HUDEP-2 (cell line): ENCODE measurements at regions not wholly inside any gene's neighbourhood (a gene's known extent, or its start where the extent isn't known, plus 50 kb on each side); places are given as distances from the start of the nearest gene placed in this dataset.

Source experiments
- DNase-seq, 76 experiments: peaks; one replicate each; lab custom pipeline; 2025; ENCODE audit not compliant: unreplicated experiment in 76 of 76; lab: John Stamatoyannopoulos, UW

DNA sequence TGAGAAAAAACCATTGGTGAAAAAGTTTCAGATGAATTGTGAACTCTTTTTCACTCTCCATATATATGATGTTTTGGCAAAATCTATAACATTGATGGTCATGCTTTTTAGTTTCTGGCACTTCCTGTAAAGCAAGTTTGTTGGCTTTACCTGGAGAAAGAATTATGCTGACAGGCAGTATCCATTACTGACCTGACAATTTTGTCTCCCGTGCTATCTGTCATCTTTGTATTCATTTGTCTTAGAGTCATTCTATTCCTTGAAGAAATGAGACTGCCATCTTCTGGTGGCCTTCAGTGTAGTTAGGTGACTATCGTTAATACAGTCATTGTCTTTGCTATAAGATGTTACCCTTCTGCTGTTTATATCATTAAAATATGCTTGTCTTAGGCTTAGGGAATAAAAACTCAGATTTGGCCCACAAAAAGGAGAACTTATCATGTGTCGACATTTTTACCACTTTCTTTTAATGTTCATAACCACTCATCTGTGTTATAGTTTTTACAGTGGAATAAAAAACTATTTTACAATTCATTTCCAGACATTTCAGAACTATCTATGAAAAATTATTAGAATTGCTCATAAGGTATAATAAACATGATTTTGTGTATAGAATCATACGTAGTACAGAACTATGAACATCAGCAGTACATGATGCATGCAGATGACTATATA, 707.0 kb downstream of the EPM2A start:
- peak in 21 of 76 experiments; percentile 2 to 43 (median 28) for DNase-seq

DNA sequence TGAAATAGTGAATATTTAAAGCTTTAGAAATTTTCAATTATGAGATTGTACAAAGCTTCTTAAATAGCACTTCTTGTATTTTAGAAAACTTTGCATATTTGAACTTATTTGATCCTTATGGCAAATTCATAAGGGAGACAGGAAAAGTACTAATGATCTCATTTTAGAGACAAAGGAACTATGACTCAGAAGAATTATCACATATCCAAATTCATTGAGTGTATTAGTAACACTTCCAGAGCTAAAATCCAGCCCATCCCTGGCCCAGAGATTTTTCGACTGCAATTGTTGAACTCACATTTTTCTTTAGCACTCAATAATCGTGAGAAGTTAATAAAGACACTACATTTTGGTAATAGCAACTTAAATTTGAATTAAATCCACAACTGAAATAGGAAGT, 704.3 kb downstream of the EPM2A start:
- DNase-seq, result no peak

- no peak for DNase-seq
Measured at GRCh38 chr6:145031962-145032361, 703.4 kb downstream of the EPM2A start.

DNA sequence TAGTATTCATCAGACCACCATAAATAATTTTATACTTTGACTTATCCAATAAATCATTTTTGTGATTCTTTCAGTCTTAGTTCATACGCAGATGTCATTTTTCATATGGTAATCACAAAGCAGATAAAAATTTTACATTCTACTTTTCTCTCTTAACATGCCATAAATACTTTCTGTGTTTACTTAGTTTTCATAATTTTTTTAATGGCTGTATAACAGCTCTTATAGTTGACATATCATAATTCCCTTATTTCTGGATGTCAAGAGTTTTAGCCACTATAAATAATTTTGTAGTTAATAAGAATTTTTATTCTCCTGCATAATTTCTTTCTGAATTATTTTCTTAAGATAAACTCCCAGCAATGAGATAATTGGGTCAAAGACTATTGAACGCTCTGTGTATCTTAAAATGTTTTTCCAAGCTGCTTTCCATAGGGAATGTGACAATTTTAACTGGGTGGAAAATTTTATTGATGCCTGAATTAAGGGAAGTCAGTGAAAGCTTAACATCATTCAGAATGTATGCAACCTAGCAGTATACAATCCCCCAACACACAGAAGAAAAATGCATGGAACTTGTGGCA, 702.7 kb downstream of the EPM2A start:
- no peak for DNase-seq

DNA sequence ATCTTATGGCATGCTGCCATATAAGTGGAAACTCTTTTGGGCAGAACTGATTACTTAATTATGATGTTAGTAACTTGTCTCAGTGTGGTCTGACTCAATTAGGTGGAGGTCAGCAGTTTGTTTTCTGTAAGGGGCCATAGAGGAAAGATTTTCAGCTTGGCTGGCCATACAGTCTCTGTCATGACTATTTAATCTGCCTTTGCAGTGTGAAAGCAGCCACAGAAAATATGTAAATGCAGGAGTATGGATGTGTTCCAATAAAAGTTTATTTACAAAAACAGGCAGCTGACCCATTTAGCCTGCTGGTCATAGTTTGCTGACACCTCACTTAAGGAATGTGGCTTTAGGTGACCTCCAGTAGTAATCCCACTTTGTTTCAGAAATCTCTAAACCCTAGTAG, 700.7 kb downstream of the EPM2A start:
- DNase-seq, result no peak

DNA sequence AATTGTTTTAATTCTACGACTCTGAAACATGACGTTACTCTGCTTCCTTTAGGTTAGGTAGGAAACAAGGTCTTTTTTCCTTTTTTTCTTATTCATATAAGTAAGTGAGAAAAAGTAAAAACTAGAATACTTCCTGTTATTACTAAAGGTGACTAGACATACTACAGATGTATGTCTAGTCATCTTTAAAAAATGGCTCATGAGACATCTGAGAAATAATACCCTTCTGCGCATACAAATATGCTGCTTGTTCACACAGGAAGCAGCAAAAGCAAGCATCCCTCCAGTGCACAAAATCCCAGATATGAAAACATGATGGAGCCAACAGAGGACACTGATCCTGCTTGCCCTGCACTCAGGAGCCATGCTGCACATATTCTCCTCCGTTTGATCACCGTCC, 699.1 kb downstream of the EPM2A start:
- DNase-seq, result no peak

GRCh38 chr6:145036848-145037567, 698.3 kb downstream of the EPM2A start:
- DNase-seq, result peak in 2 of 76 experiments; percentile 14 to 15

GRCh38 chr6:145042559-145042958, 692.8 kb downstream of the EPM2A start:
- DNase-seq, result peak in 1 of 76 experiments; percentile 3

GRCh38 chr6:145043926-145044500, 691.3 kb downstream of the EPM2A start:
- DNase-seq, result no peak

GRCh38 chr6:145044641-145045246, 690.6 kb downstream of the EPM2A start:
- no peak for DNase-seq

DNA sequence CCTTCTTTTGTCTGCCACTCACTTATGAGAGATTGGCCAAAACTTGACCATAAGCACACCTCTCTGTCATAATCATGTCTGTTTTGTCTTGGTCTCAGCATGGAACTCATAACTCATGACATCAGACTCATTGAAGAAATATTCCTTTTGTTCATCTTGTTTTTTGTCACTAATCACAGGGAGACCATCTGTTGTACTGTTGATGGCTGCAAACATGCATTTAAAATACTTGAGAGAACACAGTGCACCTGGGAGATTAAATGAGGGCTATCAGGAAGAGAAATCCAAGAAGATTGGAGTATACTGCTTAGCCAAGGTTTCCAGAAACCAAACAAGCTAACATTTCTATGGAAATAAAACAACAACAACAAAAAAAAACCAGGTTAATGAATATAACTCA, 689.7 kb downstream of the EPM2A start:
- no peak for DNase-seq

GRCh38 chr6:145047891-145048290, 687.4 kb downstream of the EPM2A start:
- DNase-seq, result no peak

DNA sequence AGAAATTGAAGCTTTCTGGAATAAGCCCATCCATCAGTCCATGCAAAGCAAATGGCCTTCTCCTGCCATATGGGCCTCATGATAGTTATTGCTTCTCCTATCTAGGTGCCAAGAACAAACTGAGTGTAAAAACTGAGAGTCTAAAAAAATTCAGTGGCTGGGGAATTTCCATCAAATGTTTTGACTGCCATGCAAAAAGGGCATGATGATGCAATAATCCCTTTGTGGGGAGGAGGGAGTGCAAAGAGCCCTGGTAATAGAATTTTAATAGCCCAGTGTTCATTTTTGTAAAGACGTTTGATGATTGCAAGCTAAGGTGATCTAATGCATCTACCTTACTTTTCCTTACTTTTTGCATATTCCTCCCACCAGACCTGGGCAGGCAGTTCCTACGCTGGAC, 683.7 kb downstream of the EPM2A start:
- no peak for DNase-seq

GRCh38 chr6:145055567-145055966, 679.8 kb downstream of the EPM2A start:
- no peak for DNase-seq

DNA sequence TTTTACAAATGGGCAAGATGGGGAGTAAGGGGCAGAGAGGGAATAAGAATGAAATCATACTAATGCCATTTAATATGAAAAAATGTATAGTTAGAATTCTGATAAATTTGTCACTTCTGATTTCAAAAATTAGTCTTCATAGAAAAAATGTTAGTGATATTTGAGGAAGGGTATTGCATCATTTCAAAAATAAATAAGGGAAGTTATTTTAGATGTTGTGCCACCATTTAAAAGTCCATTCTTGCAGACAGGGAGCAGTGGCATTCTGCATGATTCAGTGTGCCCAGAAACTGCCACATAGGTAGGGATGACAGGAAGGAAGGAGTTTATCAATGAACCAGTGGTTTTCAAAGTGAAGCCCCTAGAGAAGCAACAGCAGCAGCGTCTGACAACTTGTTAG, 674.6 kb downstream of the EPM2A start:
- no peak for DNase-seq

GRCh38 chr6:145063091-145063490, 672.2 kb downstream of the EPM2A start:
- DNase-seq, result no peak

DNA sequence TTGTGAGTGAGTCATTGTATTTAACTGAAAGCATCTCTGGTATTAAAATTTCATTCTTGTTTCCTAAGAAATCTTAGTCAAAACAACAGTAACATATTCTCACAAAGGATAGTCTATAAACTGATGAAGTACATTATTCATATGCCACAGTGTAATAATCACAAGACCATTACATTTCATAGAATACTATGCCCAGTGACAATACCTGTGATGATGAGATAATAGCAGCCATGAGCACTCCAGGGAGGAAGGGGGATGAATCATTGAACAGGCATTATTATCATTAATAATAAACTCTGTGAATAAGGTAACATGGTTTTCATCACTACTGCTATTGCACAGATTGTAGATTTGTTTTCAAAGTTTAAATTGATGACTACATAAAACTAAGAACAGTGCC, 667.9 kb downstream of the EPM2A start:
- no peak for DNase-seq

DNA sequence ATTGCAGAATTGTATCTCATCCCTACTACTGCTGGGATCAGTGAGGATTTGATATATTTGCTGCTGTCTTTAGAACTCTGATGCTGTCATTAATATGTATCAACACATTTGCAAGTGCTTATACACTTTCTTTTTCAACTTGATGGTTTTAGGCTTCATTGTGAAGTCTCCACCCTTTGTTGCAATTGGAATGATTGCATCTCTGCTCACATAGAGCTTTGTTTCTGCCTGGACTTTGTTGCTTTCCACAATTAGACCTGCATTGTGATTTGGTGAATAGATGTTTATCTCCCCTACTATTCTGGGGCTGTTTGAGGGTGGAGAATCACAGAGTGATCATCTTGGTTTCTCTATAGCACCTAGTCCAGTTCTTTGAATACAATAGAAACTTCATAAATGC, 666.7 kb downstream of the EPM2A start:
- no peak for DNase-seq

DNA sequence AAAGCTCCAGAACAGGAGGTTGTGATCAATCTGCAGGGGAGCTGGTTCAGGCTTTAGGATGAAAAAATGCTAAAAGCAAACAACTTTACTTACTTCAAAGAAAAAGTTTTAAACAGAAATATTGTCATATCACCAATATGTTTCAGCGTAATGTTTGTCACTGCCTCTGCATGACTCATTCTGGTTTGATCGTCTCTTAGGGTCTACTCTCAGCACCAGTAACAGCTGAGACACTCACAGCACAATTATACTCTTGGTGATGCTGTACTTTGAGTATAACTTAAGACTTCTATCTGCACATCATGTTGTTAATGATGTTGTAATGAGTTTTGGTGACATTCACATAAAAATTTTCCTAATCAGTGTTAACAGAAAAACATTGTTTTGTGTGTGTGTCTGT, 665.4 kb downstream of the EPM2A start:
- no peak for DNase-seq

DNA sequence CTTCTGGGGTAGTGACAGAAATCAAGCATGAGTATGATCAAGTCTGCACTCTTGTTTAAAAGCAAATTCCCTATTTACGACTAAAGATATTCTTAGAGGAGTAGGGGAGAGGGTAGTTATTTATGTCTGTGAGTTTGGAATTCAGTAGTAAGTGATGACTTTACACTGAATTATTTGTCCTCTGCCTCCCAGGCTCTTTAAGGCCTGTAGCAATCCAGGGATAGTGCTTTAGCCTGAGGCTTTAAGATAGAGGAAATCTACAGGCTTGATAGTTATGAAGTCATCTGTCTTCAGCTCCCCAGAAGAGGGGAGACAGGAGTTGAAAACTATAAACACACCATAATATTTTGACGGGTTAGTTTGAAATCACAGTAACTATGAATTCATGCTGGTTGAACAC, 664.5 kb downstream of the EPM2A start:
- DNase-seq, result no peak

DNA sequence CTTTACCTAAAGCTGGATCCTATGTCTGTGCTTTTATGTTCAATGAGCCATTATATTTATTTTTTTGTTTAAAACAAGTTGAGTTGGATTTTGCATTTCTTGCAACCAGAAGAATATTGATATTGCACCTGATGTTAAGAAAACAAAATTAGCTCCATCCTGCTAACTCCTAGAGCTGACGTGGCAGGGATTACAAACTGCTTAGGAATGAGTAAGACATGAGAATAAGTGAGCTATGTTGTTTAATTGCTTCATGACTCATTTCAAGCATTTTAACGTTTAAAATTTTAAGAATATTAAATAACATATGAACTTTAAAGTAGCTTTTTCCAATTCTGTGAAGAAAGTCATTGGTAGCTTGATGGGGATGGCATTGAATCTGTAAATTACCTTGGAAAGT, 663.5 kb downstream of the EPM2A start:
- no peak for DNase-seq
